GM21825 (cell line): ENCODE measurements at regions not wholly inside any gene's neighbourhood (a gene's known extent, or its start where the extent isn't known, plus 50 kb on each side); places are given as distances from the start of the nearest gene placed in this dataset.
"Not testable (repeated sequence)": the region's sequence is repeated elsewhere in the genome, so short reads cannot be mapped to it uniquely, and the experiment has no call there.

ENCODE experiments used
- ATAC-seq: cut with Tn5 transposase; IDR thresholded peaks from one replicate; pipeline ENCODE4 v1.9.1; 2021; ENCODE audit warnings: mild to moderate bottlenecking, moderate library complexity; ENCODE audit not compliant: unreplicated experiment

GRCh38 chr4:100674976-100675375, 157.2 kb upstream of the EMCN start:
- no peak for ATAC-seq

GRCh38 chr4:100657187-100657586, 139.4 kb upstream of the EMCN start:
- no peak for ATAC-seq

- no peak for ATAC-seq
These were observed 133.8 kb upstream of the EMCN start for GRCh38 chr4:100651499-100652175.

GRCh38 chr4:100649417-100649816, 131.6 kb upstream of the EMCN start:
- no peak for ATAC-seq

GRCh38 chr4:100644150-100644549, 126.3 kb upstream of the EMCN start:
- no peak for ATAC-seq

- ATAC-seq: no peak
These were observed 123.5 kb upstream of the EMCN start for GRCh38 chr4:100641336-100641735.

GRCh38 chr4:100635899-100636298, 118.1 kb upstream of the EMCN start:
- no peak for ATAC-seq

- no peak for ATAC-seq
These were observed 115.4 kb upstream of the EMCN start for GRCh38 chr4:100633269-100633668.

- ATAC-seq: no peak
These were observed 114.3 kb upstream of the EMCN start for GRCh38 chr4:100632163-100632562.

- ATAC-seq: no peak
These were observed 113.6 kb upstream of the EMCN start for GRCh38 chr4:100631281-100631968.

GRCh38 chr4:100630341-100630740, 112.5 kb upstream of the EMCN start:
- no peak for ATAC-seq

GRCh38 chr4:100609810-100610209, 92.0 kb upstream of the EMCN start:
- no peak for ATAC-seq

- not testable (repeated sequence) for ATAC-seq
These were observed 90.8 kb upstream of the EMCN start for GRCh38 chr4:100608651-100609050.

GRCh38 chr4:100605144-100605543, 87.3 kb upstream of the EMCN start:
- no peak for ATAC-seq

GRCh38 chr4:100593935-100594334, 76.1 kb upstream of the EMCN start:
- no peak for ATAC-seq

GRCh38 chr4:100591161-100591876, 73.5 kb upstream of the EMCN start:
- no peak for ATAC-seq

GRCh38 chr4:100590325-100590724, 72.5 kb upstream of the EMCN start:
- no peak for ATAC-seq

GRCh38 chr4:100588076-100588475, 70.3 kb upstream of the EMCN start:
- ATAC-seq: no peak

GRCh38 chr4:100582146-100582545, 64.3 kb upstream of the EMCN start:
- no peak for ATAC-seq

- no peak for ATAC-seq
These were observed 63.5 kb upstream of the EMCN start for GRCh38 chr4:100581337-100581736.

GRCh38 chr4:100576570-100576969, 58.7 kb upstream of the EMCN start:
- ATAC-seq: no peak

GRCh38 chr4:100574607-100575006, 56.8 kb upstream of the EMCN start:
- no peak for ATAC-seq
